ENCODE measurements at regions not wholly inside any gene's neighbourhood (a gene's known extent, or its start where the extent isn't known, plus 50 kb on each side); places are given as distances from the start of the nearest gene placed in this dataset.
"Not testable (repeated sequence)": the region's sequence is repeated elsewhere in the genome, so short reads cannot be mapped to it uniquely, and the experiment has no call there.

- no peak for DNase-seq (ENCODE audit: low read depth)
These were observed 266.2 kb downstream of the KCTD12 start for GRCh38 chr13:76620036-76620435.

- DNase-seq (ENCODE audit: low read depth), result no peak
These were observed 266.6 kb downstream of the KCTD12 start for GRCh38 chr13:76619631-76620030.

- DNase-seq (ENCODE audit: low read depth), result no peak
These were observed 275.3 kb downstream of the KCTD12 start for GRCh38 chr13:76610819-76611415.

GRCh38 chr13:76609643-76610042 lies 276.6 kb downstream of the KCTD12 start:
- no peak for DNase-seq (ENCODE audit: low read depth)

- DNase-seq (ENCODE audit: low read depth), result no peak
These were observed 278.3 kb downstream of the KCTD12 start for GRCh38 chr13:76607866-76608265.

- no peak for DNase-seq (ENCODE audit: low read depth)
These were observed 286.1 kb downstream of the KCTD12 start for GRCh38 chr13:76600081-76600480.

GRCh38 chr13:76597868-76598267 lies 288.3 kb downstream of the KCTD12 start:
- DNase-seq (ENCODE audit: low read depth), result no peak

GRCh38 chr13:76596216-76596615 lies 290.0 kb downstream of the KCTD12 start:
- no peak for DNase-seq (ENCODE audit: low read depth)

- no peak for DNase-seq (ENCODE audit: low read depth)
These were observed 291.8 kb downstream of the KCTD12 start for GRCh38 chr13:76594435-76594834.

GRCh38 chr13:76586842-76587241 lies 299.4 kb downstream of the KCTD12 start:
- DNase-seq (ENCODE audit: low read depth), result no peak

GRCh38 chr13:76579701-76580100 lies 306.5 kb downstream of the KCTD12 start:
- DNase-seq (ENCODE audit: low read depth), result no peak

GRCh38 chr13:76575634-76576033 lies 310.6 kb downstream of the KCTD12 start:
- not testable (repeated sequence) for DNase-seq (ENCODE audit: low read depth)

GRCh38 chr13:76570510-76570971 lies 315.7 kb downstream of the KCTD12 start:
- no peak for DNase-seq (ENCODE audit: low read depth)

GRCh38 chr13:76556627-76557026 lies 329.6 kb downstream of the KCTD12 start:
- no peak for DNase-seq (ENCODE audit: low read depth)

GRCh38 chr13:76552807-76553206 lies 333.4 kb downstream of the KCTD12 start:
- DNase-seq (ENCODE audit: low read depth), result no peak

GRCh38 chr13:76552041-76552772 lies 334.0 kb downstream of the KCTD12 start:
- no peak for DNase-seq (ENCODE audit: low read depth)

GRCh38 chr13:76542176-76542575 lies 344.0 kb downstream of the KCTD12 start:
- DNase-seq (ENCODE audit: low read depth), result no peak

GRCh38 chr13:76538004-76538403 lies 348.2 kb downstream of the KCTD12 start:
- no peak for DNase-seq (ENCODE audit: low read depth)

GRCh38 chr13:76533251-76533650 lies 353.0 kb downstream of the KCTD12 start:
- no peak for DNase-seq (ENCODE audit: low read depth)

- no peak for DNase-seq (ENCODE audit: low read depth)
These were observed 359.2 kb downstream of the KCTD12 start for GRCh38 chr13:76527041-76527440.

GRCh38 chr13:76523740-76524340 lies 362.4 kb downstream of the KCTD12 start:
- no peak for DNase-seq (ENCODE audit: low read depth)

- DNase-seq (ENCODE audit: low read depth), result no peak
These were observed 364.0 kb downstream of the KCTD12 start for GRCh38 chr13:76522083-76522755.

- no peak for DNase-seq (ENCODE audit: low read depth)
These were observed 366.5 kb downstream of the KCTD12 start for GRCh38 chr13:76519685-76520084.
